ENCODE measurements at regions not wholly inside any gene's neighbourhood (a gene's known extent, or its start where the extent isn't known, plus 50 kb on each side); places are given as distances from the start of the nearest gene placed in this dataset.

GRCh38 chr20:2212456-2213015, 83.3 kb upstream of the TGM3 start:
- H4K20me1 ChIP-seq (ENCODE audit: low read length) = no peaks in the 10 kb centered on the region
- DNase-seq = no peak
- H3K27ac ChIP-seq (ENCODE audit: low read length) = no peak overlapping the region
- H3K4me3 ChIP-seq (ENCODE audit: low read length) = no peak overlapping the region
- no peaks in the 10 kb centered on the region for H3K36me3 ChIP-seq (ENCODE audit: low read depth, low read length)
- intact Hi-C loops (cut with micrococcal nuclease) = no loop called here
- BruUV-seq (replicated peaks) = no TSS peak
- H3K4me2 ChIP-seq (ENCODE audit: low read length) = no peak overlapping the region
- ChIA-PET POLR2A (ENCODE audit: unreplicated experiment) (no interaction called here), CTCF (no interaction called here)
- H3K9me3 ChIP-seq (ENCODE audit: low read length) = no peaks in the 10 kb centered on the region
- no peak overlapping the region for H2AFZ ChIP-seq (ENCODE audit: low read length)
- H3K27me3 ChIP-seq (ENCODE audit: low read length) = peaks cover 76% of the 10 kb centered on the region
- ATAC-seq = no peak
- TF ChIP-seq CTCF (conservative IDR thresholded peaks at IDR 0.05; ENCODE audit: low read depth, low read length) = no peak
- no peak for TF ChIP-seq EZH2phosphoT487 (IDR thresholded peaks at IDR 0.05; ENCODE audit: borderline replicate concordance, low read length)
- no peak for TF ChIP-seq EZH2 (IDR thresholded peaks at IDR 0.05; ENCODE audit: low read length, unreplicated experiment)
- no peak overlapping the region for H3K9ac ChIP-seq (ENCODE audit: low read length)
- no peaks in the 10 kb centered on the region for H3F3A ChIP-seq (ENCODE audit: low read length, unreplicated experiment)
- no peaks in the 10 kb centered on the region for H3K79me2 ChIP-seq (ENCODE audit: low read length)
- H3K4me1 ChIP-seq (ENCODE audit: insufficient read depth, low read length) = no peaks in the 10 kb centered on the region
- H3K9me2 ChIP-seq (replicated peaks; ENCODE audit: low read length) = no peaks in the 10 kb centered on the region

DNA sequence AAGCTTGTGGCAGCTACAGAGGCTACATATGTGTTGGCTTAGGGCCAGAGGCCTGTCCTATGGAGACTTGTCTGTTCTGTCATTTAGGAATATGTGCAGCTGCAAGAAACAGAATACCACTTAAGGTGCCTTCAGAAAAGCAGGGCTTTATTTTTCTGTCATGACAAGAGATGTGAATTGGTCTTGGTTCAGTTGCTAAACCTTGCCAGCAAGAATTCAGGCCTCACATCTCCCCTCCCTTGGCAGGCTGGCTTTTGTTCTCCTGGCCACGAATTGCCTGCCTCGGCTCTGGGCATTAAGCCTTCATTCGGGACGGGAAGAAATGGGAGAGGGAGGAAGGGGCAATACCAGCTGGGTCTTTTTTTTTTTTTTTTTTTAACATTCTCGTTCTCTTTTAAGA, 82.4 kb upstream of the TGM3 start:
- H3K9me2 ChIP-seq (replicated peaks; ENCODE audit: low read length) = no peaks in the 10 kb centered on the region
- no peak for DNase-seq
- no peaks in the 10 kb centered on the region for H3K79me2 ChIP-seq (ENCODE audit: low read length)
- ChIA-PET POLR2A (ENCODE audit: unreplicated experiment) (no interaction called here), CTCF (no interaction called here)
- H3F3A ChIP-seq (ENCODE audit: low read length, unreplicated experiment) = no peaks in the 10 kb centered on the region
- no peak overlapping the region for H3K4me3 ChIP-seq (ENCODE audit: low read length)
- no peak for ATAC-seq
- no peak overlapping the region for H3K9ac ChIP-seq (ENCODE audit: low read length)
- no peaks in the 10 kb centered on the region for H3K4me1 ChIP-seq (ENCODE audit: insufficient read depth, low read length)
- H3K36me3 ChIP-seq (ENCODE audit: low read depth, low read length) = no peaks in the 10 kb centered on the region
- H3K4me2 ChIP-seq (ENCODE audit: low read length) = no peak overlapping the region
- no peaks in the 10 kb centered on the region for H4K20me1 ChIP-seq (ENCODE audit: low read length)
- TF ChIP-seq CTCF (conservative IDR thresholded peaks at IDR 0.05; ENCODE audit: low read depth, low read length) (no peak), EZH2 (IDR thresholded peaks at IDR 0.05; ENCODE audit: low read length, unreplicated experiment) (no peak), EZH2phosphoT487 (IDR thresholded peaks at IDR 0.05; ENCODE audit: borderline replicate concordance, low read length) (no peak)
- H3K9me3 ChIP-seq (ENCODE audit: low read length) = no peaks in the 10 kb centered on the region
- intact Hi-C loops (cut with micrococcal nuclease) = no loop called here
- peaks cover 73% of the 10 kb centered on the region for H3K27me3 ChIP-seq (ENCODE audit: low read length)
- BruUV-seq (replicated peaks) = no TSS peak
- H2AFZ ChIP-seq (ENCODE audit: low read length) = no peak overlapping the region
- no peak overlapping the region for H3K27ac ChIP-seq (ENCODE audit: low read length)

- no peaks in the 10 kb centered on the region for H4K20me1 ChIP-seq (ENCODE audit: low read length)
- H3K79me2 ChIP-seq (ENCODE audit: low read length) = no peaks in the 10 kb centered on the region
- H3K9ac ChIP-seq (ENCODE audit: low read length) = no peak overlapping the region
- peaks cover 66% of the 10 kb centered on the region for H3K27me3 ChIP-seq (ENCODE audit: low read length)
- H2AFZ ChIP-seq (ENCODE audit: low read length) = no peak overlapping the region
- ChIA-PET CTCF (no interaction called here), POLR2A (ENCODE audit: unreplicated experiment) (no interaction called here)
- no peak for ATAC-seq
- intact Hi-C loops (cut with micrococcal nuclease) = no loop called here
- H3K4me1 ChIP-seq (ENCODE audit: insufficient read depth, low read length) = no peaks in the 10 kb centered on the region
- H3K4me3 ChIP-seq (ENCODE audit: low read length) = no peak overlapping the region
- H3K27ac ChIP-seq (ENCODE audit: low read length) = no peak overlapping the region
- no peaks in the 10 kb centered on the region for H3K36me3 ChIP-seq (ENCODE audit: low read depth, low read length)
- no peaks in the 10 kb centered on the region for H3K9me3 ChIP-seq (ENCODE audit: low read length)
- H3K4me2 ChIP-seq (ENCODE audit: low read length) = no peak overlapping the region
- no peaks in the 10 kb centered on the region for H3K9me2 ChIP-seq (replicated peaks; ENCODE audit: low read length)
- H3F3A ChIP-seq (ENCODE audit: low read length, unreplicated experiment) = no peaks in the 10 kb centered on the region
- DNase-seq = no peak
- TF ChIP-seq CTCF (conservative IDR thresholded peaks at IDR 0.05; ENCODE audit: low read depth, low read length) (no peak), EZH2phosphoT487 (IDR thresholded peaks at IDR 0.05; ENCODE audit: borderline replicate concordance, low read length) (no peak), EZH2 (IDR thresholded peaks at IDR 0.05; ENCODE audit: low read length, unreplicated experiment) (no peak)
- no TSS peak for BruUV-seq (replicated peaks)
Measured at GRCh38 chr20:2217857-2218539, 77.8 kb upstream of the TGM3 start.
